ENCODE measurements at regions not wholly inside any gene's neighbourhood (a gene's known extent, or its start where the extent isn't known, plus 50 kb on each side); places are given as distances from the start of the nearest gene placed in this dataset.
A peak's percentile ranks its signal among the peaks of the same experiment; 100 is the strongest.

GRCh38 chr1:63717511-63718065 is 56.2 kb upstream of the ROR1 start:
- TF ChIP-seq GATA3 (IDR thresholded peaks at IDR 0.05; ENCODE audit: low read depth, low read length) (peak; percentile 50; the same call in 1 of the 2 replicates), GATA2 (IDR thresholded peaks at IDR 0.05; ENCODE audit: low read depth, low read length) (peak; percentile 46; the same call in 1 of the 2 replicates)

Measured in SH-SY5Y (cell line).